OCI-LY1 (cell line): ENCODE measurements at regions not wholly inside any gene's neighbourhood (a gene's known extent, or its start where the extent isn't known, plus 50 kb on each side); places are given as distances from the start of the nearest gene placed in this dataset.
"Not testable (repeated sequence)": the region's sequence is repeated elsewhere in the genome, so short reads cannot be mapped to it uniquely, and the experiment has no call there.

Experiments
- H2AFZ ChIP-seq: fragments of 200-600 bp; sonication (generic), shearing (Covaris generic); 2 replicates; pipeline ENCODE4 v1.6.0; 2014; ENCODE audit warnings: antibody characterized with exemption, mild to moderate bottlenecking, low read length
- H3F3A ChIP-seq: fragments of 200-600 bp; sonication (generic), shearing (Covaris generic); 2 replicates; pipeline ENCODE4 v1.6.0; 2014; ENCODE audit warnings: mild to moderate bottlenecking, antibody characterized with exemption, low read length, moderate library complexity; ENCODE audit not compliant: insufficient read depth
- H3K27ac ChIP-seq: fragments of 200-600 bp; sonication (generic); 2 replicates; pipeline ENCODE4 v1.5.1; 2014; ENCODE audit warnings: low read length, mixed run types, mild to moderate bottlenecking, low read depth; ENCODE audit not compliant: poor library complexity, severe bottlenecking
- H3K27me3 ChIP-seq: fragments of 200-600 bp; sonication (generic); 2 replicates; pipeline ENCODE4 v1.6.0; 2014; ENCODE audit warnings: antibody characterized with exemption, mild to moderate bottlenecking, low read length, moderate library complexity; ENCODE audit not compliant: insufficient read depth
- H3K36me3 ChIP-seq: fragments of 200-600 bp; sonication (generic); 2 replicates; pipeline ENCODE4 v1.6.1; 2014; ENCODE audit warnings: mild to moderate bottlenecking, antibody characterized with exemption, low read length, moderate library complexity, mixed read lengths; ENCODE audit not compliant: insufficient read depth
- H3K4me1 ChIP-seq: fragments of 200-600 bp; sonication (generic); 2 replicates; pipeline ENCODE4 v1.5.1; 2014; ENCODE audit warnings: mild to moderate bottlenecking, low read length, moderate library complexity; ENCODE audit not compliant: insufficient read depth, severe bottlenecking
- H3K4me2 ChIP-seq: fragments of 200-600 bp; sonication (generic), shearing (Covaris generic); 2 replicates; pipeline ENCODE4 v1.6.1; 2014; ENCODE audit warnings: low read length
- H3K4me3 ChIP-seq: fragments of 200-600 bp; sonication (generic); 2 replicates; pipeline ENCODE4 v1.5.1; 2014; ENCODE audit warnings: low read length, low read depth, mild to moderate bottlenecking, mixed read lengths; ENCODE audit not compliant: poor library complexity, severe bottlenecking
- H3K79me2 ChIP-seq: fragments of 200-600 bp; shearing (Covaris generic); 2 replicates; pipeline ENCODE4 v1.6.1; 2016; ENCODE audit warnings: mixed run types, low read length, mixed read lengths; ENCODE audit not compliant: insufficient read depth
- H3K9ac ChIP-seq: fragments of 200-600 bp; sonication (generic), shearing (Covaris generic); 2 replicates; pipeline ENCODE4 v1.6.1; 2014; ENCODE audit warnings: mild to moderate bottlenecking, low read length, mixed read lengths
- H3K9me2 ChIP-seq: fragments of 200-600 bp; sonication (generic), shearing (Covaris generic); 2 replicates; pipeline ENCODE4 v1.6.1; 2014; ENCODE audit warnings: low read depth, mild to moderate bottlenecking, low read length, mixed read lengths
- H3K9me3 ChIP-seq: fragments of 200-600 bp; shearing (Covaris generic); 2 replicates; pipeline ENCODE4 v1.6.1; 2014; ENCODE audit warnings: low read length, mixed read lengths
- H4K20me1 ChIP-seq: fragments of 200-600 bp; sonication (generic), shearing (Covaris generic); 2 replicates; pipeline ENCODE4 v1.6.0; 2016; ENCODE audit warnings: mild to moderate bottlenecking, low read length; ENCODE audit not compliant: insufficient read depth
- CTCF ChIP-seq: fragments of 200-600 bp; sonication (generic), shearing (Covaris generic); IDR thresholded peaks from 2 replicates; pipeline ENCODE4 v1.5.1; 2017; ENCODE audit warnings: mild to moderate bottlenecking, antibody characterized with exemption, low read length, moderate library complexity, mixed read lengths
- EZH2 ChIP-seq: fragments of 200-600 bp; sonication (generic), shearing (Covaris generic); IDR thresholded peaks from 2 replicates; pipeline ENCODE4 v1.8.0; 2017; ENCODE audit warnings: borderline replicate concordance, mixed run types, mild to moderate bottlenecking, antibody characterized with exemption, low read length, moderate library complexity, mixed read lengths

- H3K9ac ChIP-seq, result no peak overlapping the region
- H3K27ac ChIP-seq, result no peak overlapping the region
- no peaks in the 10 kb centered on the region for H3K9me3 ChIP-seq
- H3K9me2 ChIP-seq, result no peaks in the 10 kb centered on the region
- H3K79me2 ChIP-seq, result no peaks in the 10 kb centered on the region
- H3K27me3 ChIP-seq, result no peaks in the 10 kb centered on the region
- H3F3A ChIP-seq, result no peaks in the 10 kb centered on the region
- no peak for TF ChIP-seq EZH2
- peak; percentile 29 for TF ChIP-seq CTCF
- H2AFZ ChIP-seq, result no peak overlapping the region
- no peak overlapping the region for H3K4me2 ChIP-seq
- no peaks in the 10 kb centered on the region for H3K4me1 ChIP-seq
- H3K4me3 ChIP-seq, result no peak overlapping the region
- H3K36me3 ChIP-seq, result no peaks in the 10 kb centered on the region
- H4K20me1 ChIP-seq, result no peaks in the 10 kb centered on the region
Observed at GRCh38 chr3:908839-909238, 184.0 kb upstream of the CNTN6 start.

GRCh38 chr3:912717-913116 lies 180.1 kb upstream of the CNTN6 start:
- H4K20me1 ChIP-seq, H3K79me2 ChIP-seq, H3F3A ChIP-seq, H3K36me3 ChIP-seq, H3K9me2 ChIP-seq, H3K4me2 ChIP-seq, H3K27ac ChIP-seq, H3K27me3 ChIP-seq, H2AFZ ChIP-seq, H3K9me3 ChIP-seq, H3K4me1 ChIP-seq, H3K9ac ChIP-seq, H3K4me3 ChIP-seq: not testable (repeated sequence)

- Histone ChIP-seq H3K36me3 (no peaks in the 10 kb centered on the region), H3K4me2 (no peak overlapping the region), H3K27me3 (no peaks in the 10 kb centered on the region), H4K20me1 (no peaks in the 10 kb centered on the region), H3K9me3 (no peaks in the 10 kb centered on the region), H3K4me3 (no peak overlapping the region), H3K27ac (no peak overlapping the region), H3K9me2 (no peaks in the 10 kb centered on the region), H3K79me2 (no peaks in the 10 kb centered on the region), H3K4me1 (no peaks in the 10 kb centered on the region), H3F3A (no peaks in the 10 kb centered on the region), H2AFZ (no peak overlapping the region), H3K9ac (no peak overlapping the region)
- no peak for TF ChIP-seq CTCF
- no peak for TF ChIP-seq EZH2
Observed at GRCh38 chr3:923161-923910, 169.5 kb upstream of the CNTN6 start.

GRCh38 chr3:930866-931265 lies 162.0 kb upstream of the CNTN6 start:
- H3K36me3 ChIP-seq, result no peaks in the 10 kb centered on the region
- H2AFZ ChIP-seq, result no peak overlapping the region

More at GRCh38 chr3:930866-931265, 162.0 kb upstream of the CNTN6 start:
- Histone ChIP-seq H3K27me3 (no peaks in the 10 kb centered on the region), H3K27ac (no peak overlapping the region), H3K9me3 (no peaks in the 10 kb centered on the region), H3K9ac (no peak overlapping the region), H3K9me2 (no peaks in the 10 kb centered on the region), H3K4me2 (no peak overlapping the region), H3K4me3 (no peak overlapping the region), H3K79me2 (no peaks in the 10 kb centered on the region), H3F3A (no peaks in the 10 kb centered on the region), H3K4me1 (no peaks in the 10 kb centered on the region), H4K20me1 (no peaks in the 10 kb centered on the region)
- no peak for TF ChIP-seq EZH2
- TF ChIP-seq CTCF, result no peak
